ENCODE measurements at regions not wholly inside any gene's neighbourhood (a gene's known extent, or its start where the extent isn't known, plus 50 kb on each side); places are given as distances from the start of the nearest gene placed in this dataset.
"Not testable (repeated sequence)": the region's sequence is repeated elsewhere in the genome, so short reads cannot be mapped to it uniquely, and the experiment has no call there.

- no peak for DNase-seq
Measured at GRCh38 chr1:177891809-177892208, 78.0 kb downstream of the SEC16B start.

GRCh38 chr1:177890479-177890878 is 79.4 kb downstream of the SEC16B start:
- no peak for DNase-seq

DNA sequence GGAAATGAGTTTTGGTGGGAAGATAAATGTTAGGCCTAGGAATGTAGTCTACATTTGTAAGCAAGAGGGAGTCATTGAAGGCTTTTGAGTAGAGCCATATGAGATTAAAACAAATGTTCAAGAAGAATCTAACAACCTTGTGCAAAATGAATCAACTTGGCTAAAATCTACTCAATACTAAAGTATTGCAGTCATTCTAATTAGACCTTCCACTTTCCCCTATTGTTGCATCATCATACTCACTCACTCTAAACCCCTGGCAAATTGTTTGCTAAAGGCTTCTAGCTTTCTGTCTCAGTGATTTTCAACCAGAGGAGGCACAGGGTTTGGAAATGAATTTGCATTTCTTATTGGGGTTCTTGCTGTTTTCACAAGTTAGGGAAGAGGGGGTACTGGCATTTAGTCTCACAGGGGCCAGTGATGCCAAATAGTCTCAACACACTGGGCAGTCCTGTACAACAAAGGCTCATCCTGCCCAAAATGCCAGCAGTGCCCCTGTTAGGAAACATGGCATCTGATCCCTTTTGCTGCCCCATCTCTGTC is 85.3 kb downstream of the SEC16B start:
- DNase-seq: no peak

DNA sequence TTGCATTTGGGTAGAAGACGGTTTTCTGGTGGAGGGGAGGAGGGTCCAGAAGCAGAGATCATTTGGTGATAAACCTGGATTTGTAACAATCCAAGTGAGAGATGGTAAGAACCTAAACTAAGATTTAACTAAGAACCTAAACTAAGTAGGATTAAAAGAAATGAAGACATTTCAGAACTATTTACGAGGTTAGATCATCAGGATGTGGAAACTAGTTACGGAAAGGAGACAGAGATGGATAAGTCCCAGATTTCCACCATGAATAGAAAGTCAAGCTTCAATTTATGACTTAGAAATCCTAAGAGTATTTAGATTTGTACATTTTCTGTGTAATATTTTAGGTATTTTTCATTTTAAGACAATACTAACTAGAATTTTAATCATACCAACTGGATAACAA is 86.3 kb downstream of the SEC16B start:
- no peak for DNase-seq

DNA sequence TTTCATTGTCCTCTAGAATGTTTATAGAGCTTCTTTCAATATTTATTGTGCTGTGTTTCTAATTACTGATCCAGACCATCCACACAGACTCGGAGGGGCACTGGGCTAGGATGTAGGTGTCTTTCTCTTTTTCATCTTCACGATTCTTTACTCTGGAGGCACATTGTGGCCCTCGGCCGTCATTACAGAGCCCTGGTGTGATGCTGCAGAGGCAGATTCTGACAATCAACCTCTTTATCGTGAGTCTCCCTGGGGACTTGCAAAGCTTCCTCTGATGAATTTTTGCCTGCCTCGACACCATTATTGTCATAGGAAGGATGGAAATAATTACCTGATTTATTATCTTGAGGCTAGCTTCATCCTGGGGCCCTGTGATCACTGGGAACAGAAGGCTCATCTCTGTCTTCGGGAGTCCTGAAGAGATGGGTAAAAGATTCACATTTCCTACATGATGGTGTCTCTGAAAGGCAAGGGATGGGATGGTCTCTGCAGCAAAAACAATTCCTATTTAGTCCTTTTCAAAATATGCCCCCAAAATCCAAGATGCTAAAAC is 89.4 kb downstream of the SEC16B start:
- DNase-seq: no peak

GRCh38 chr1:177877086-177877485 is 92.8 kb downstream of the SEC16B start:
- no peak for DNase-seq

DNA sequence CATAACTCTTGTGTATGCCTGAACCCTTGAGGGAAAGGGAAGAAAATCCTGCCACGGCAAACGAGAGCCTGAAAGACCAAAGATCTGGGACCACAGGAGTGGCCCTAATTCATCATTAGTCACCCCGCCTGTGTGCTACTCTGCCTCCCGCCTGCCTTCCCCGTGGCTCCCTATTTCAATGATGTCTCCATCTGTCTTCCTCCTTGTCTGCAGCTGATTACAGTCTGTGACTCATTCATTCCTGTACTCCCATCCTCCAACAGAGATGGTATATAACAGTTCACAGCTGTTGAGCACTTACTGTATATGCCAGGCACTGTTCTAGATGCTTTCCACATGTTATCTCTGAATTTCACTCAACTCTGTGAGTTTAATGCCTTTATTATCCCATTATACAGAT is 96.6 kb downstream of the SEC16B start:
- DNase-seq: no peak

- DNase-seq: no peak
Measured at GRCh38 chr1:177872308-177872900, 97.5 kb downstream of the SEC16B start.

DNA sequence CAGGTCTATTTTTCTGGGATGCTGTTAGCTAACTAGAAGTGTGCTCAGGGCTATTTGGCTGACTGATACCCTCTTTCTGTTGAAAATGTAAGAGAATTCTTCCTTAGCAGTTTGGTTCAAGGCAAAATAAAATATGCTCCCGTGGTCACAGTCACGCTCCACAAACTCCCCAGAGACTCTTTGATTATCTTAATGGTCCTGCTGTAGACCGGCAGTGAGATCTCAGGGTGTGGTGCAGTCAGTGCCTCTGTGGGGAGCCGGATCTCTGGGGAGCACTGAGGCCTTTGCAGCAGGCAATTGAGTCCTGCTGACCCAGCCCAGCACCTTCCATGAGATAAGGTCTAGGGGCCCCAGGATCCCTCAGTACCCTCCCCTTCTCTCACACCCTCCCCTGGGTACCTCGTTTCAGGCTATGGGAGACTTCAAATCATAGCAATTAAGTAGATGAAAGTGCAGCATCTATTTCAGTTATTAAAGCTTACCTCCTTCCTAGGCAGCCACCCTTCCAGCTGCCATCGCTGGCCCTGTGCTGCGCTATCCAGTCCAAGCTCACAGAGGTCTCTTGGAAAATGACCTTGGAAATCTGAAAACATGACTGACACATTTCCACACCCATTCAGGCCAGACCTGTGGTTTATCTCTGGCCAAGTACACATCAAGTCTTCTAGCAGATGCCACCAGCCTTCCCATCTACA is 98.1 kb downstream of the SEC16B start:
- DNase-seq: no peak

- DNase-seq: no peak
Measured at GRCh38 chr1:177869586-177869985, 100.3 kb downstream of the SEC16B start.

DNA sequence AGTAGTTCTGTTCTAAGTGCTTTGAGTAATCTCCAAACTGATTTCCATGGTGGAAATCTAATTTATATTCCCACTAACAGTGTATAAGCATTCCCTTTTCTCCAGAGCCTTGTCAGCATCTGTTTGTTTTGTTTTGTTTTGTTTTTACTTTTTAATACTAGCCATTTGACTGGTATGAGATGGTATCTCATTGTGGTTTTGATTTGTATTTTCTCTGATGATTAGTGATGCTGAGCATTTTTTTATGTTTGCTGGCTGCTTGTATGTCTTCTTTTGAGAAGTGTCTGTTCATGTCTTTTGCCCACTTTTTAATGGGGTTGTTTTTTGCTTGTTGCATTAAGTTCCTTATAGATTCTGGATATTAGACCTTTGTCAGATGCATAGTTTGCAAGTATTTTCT is 100.8 kb downstream of the SEC16B start:
- DNase-seq: not testable (repeated sequence)

GRCh38 chr1:177865807-177866206 is 104.1 kb downstream of the SEC16B start:
- DNase-seq: no peak

DNA sequence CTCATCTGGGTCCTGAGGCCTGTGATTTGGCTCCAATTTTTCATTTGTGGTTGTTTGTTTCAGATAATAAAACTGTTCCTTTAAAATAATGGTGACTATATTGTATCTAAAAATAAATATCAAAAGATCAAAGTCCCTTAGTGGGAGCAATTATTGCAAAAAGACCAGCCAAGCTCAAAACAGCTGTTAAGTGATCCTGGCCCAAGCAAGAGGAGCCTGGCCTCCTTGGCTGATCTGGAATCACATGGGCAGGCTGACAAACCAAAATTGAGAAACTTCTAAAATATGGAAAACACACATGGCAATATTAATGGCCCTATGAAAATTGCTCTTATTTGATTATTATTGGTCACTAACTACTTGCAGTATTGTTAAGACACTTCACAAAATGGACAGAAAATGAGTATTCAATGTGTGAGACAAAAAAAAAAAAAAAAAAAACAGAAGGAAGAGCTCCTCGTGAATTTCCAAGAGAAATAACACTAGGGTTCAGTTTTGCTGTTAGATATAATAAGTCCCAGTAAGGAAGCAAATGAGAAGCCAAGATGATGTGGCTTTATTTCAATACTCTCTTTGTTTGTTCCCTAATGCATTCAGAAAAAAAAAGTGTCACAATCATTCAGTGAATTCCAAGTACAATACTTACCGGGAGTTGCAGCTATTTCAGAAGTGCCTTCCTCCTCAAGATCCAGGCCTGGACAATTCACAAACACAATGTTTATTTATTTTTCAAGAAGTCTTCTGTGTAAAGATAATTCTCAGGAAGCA is 105.1 kb downstream of the SEC16B start:
- DNase-seq: no peak

DNA sequence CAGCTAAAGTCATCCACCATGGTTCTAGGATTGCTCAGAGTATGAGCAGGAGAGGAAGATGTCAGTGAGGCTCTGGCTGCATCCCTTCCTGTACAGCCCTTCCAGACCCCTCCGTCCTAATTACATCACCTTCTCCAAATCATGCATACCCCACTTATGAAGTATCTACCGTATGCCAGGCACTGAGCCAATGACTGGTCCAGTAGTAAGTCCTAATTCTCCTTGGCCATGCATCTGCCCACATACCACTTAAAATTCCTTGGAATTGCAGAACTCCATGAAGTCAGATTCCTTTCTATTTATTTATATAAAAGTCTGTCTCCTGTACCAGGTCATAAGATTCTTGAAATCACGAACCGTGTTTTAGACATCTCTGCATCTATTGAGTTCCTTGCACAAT is 106.1 kb downstream of the SEC16B start:
- DNase-seq: no peak

- no peak for DNase-seq
Measured at GRCh38 chr1:177862916-177863315, 106.9 kb downstream of the SEC16B start.

- no peak for DNase-seq
Measured at GRCh38 chr1:177859572-177859971, 110.3 kb downstream of the SEC16B start.

GRCh38 chr1:177858332-177858821 is 111.5 kb downstream of the SEC16B start:
- peak; percentile 18 for DNase-seq

DNA sequence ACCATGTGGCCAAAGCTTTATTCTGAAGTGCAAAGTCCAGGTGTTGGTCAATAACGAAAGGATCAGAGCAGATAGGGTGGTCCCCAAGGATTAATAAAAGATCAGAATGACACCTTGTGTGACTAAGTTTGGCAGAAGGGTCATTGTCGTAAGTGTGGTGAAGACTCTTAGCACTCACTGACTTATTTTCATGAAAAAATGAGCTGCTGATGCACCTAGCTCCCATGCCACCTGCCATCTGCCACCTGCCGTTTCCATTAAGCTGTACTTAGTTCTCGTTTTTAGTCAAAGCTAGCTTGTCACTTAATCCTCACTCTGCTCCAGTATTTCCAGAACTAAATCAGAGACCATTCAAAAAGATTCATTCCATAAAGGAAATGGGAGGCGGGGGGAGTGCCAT is 112.6 kb downstream of the SEC16B start:
- DNase-seq: no peak

DNA sequence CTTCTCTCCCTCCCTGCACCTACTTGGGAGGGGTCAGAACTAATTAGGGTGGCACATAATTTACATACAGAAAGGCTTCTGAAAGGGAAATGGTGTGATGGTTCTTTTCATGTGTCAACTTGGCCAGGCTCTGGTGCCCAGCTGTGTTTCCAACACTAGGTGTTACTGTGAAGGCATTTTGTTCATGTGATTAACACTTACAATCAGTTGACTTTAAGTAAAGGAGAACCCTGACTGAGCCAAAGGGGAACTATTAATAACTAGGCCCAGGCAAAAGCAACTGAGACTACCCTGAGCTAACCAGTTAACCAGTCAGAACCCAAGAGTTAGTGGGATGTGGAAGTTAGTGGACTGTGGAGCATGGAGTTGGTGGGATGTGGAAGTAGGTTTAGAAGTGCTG is 114.9 kb downstream of the SEC16B start:
- no peak for DNase-seq

- DNase-seq: no peak
Measured at GRCh38 chr1:177849579-177850290, 120.1 kb downstream of the SEC16B start.

DNA sequence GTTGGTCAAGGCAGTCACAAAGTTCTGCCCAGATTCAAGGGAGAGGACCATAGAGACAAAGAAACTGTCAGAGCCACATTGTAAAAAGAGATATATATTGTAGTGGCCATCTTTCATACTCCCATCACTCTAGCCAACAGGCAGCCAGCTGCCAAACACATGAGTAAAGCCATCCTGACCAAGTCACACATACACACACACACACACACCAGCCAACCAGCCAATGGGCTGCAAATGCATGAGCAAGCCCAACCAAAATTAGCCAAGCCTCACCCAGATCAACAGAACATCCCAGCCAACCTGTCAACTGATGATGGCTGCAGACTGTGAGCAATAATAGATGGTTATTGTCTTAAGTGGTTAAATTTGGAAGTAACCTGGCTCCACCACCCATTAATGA is 120.7 kb downstream of the SEC16B start:
- no peak for DNase-seq

DNA sequence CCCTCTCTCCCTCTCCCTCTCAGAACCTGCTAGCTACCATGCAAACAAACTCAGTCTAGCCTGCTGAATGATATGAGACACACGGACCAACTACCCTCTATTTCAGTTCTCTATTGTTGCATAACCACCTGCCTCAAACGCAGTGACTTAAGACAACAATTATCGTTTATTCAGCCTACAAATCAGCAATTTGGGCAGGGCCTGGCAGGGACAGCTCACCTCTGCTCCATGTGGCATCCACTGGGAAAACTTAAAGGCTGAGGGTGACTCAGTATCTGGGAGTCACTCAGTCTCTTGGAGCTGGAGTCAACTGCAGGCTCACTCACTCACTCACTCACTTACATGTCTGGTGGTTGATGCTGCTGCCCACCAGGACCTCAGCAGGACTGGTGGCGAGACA is 121.3 kb downstream of the SEC16B start:
- DNase-seq: no peak
